ENCODE measurements at regions not wholly inside any gene's neighbourhood (a gene's known extent, or its start where the extent isn't known, plus 50 kb on each side); places are given as distances from the start of the nearest gene placed in this dataset.
"Not testable (repeated sequence)": the region's sequence is repeated elsewhere in the genome, so short reads cannot be mapped to it uniquely, and the experiment has no call there.

GRCh38 chr7:156590212-156590611, 50.4 kb upstream of the RNF32 start:
- no peak for DNase-seq (ENCODE audit: low read depth)

- DNase-seq (ENCODE audit: low read depth) = no peak
Observed at GRCh38 chr7:156589808-156590207, 50.8 kb upstream of the RNF32 start.

- DNase-seq (ENCODE audit: low read depth) = no peak
Observed at GRCh38 chr7:156585926-156586325, 54.6 kb upstream of the RNF32 start.

GRCh38 chr7:156585025-156585648, 55.4 kb upstream of the RNF32 start:
- DNase-seq (ENCODE audit: low read depth) = no peak

- DNase-seq (ENCODE audit: low read depth) = no peak
Observed at GRCh38 chr7:156582591-156583123, 57.9 kb upstream of the RNF32 start.

GRCh38 chr7:156580036-156580435, 60.5 kb upstream of the RNF32 start:
- no peak for DNase-seq (ENCODE audit: low read depth)

- DNase-seq (ENCODE audit: low read depth) = no peak
Observed at GRCh38 chr7:156579566-156579965, 61.0 kb upstream of the RNF32 start.

GRCh38 chr7:156578978-156579430, 61.6 kb upstream of the RNF32 start:
- DNase-seq (ENCODE audit: low read depth) = no peak

- no peak for DNase-seq (ENCODE audit: low read depth)
Observed at GRCh38 chr7:156578578-156578940, 62.0 kb upstream of the RNF32 start.

- no peak for DNase-seq (ENCODE audit: low read depth)
Observed at GRCh38 chr7:156577645-156578577, 62.7 kb upstream of the RNF32 start.

- DNase-seq (ENCODE audit: low read depth) = no peak
Observed at GRCh38 chr7:156576216-156577058, 64.1 kb upstream of the RNF32 start.

GRCh38 chr7:156568258-156568657, 72.3 kb upstream of the RNF32 start:
- DNase-seq (ENCODE audit: low read depth) = no peak

- no peak for DNase-seq (ENCODE audit: low read depth)
Observed at GRCh38 chr7:156566812-156567549, 73.6 kb upstream of the RNF32 start.

GRCh38 chr7:156565002-156565401, 75.6 kb upstream of the RNF32 start:
- not testable (repeated sequence) for DNase-seq (ENCODE audit: low read depth)

GRCh38 chr7:156560696-156561095, 79.9 kb upstream of the RNF32 start:
- no peak for DNase-seq (ENCODE audit: low read depth)

- no peak for DNase-seq (ENCODE audit: low read depth)
Observed at GRCh38 chr7:156560075-156560474, 80.5 kb upstream of the RNF32 start.

GRCh38 chr7:156559001-156559400, 81.6 kb upstream of the RNF32 start:
- no peak for DNase-seq (ENCODE audit: low read depth)

GRCh38 chr7:156558198-156558597, 82.4 kb upstream of the RNF32 start:
- DNase-seq (ENCODE audit: low read depth) = peak; percentile 7

GRCh38 chr7:156556083-156556482, 84.5 kb upstream of the RNF32 start:
- no peak for DNase-seq (ENCODE audit: low read depth)

GRCh38 chr7:156554488-156554887, 86.1 kb upstream of the RNF32 start:
- DNase-seq (ENCODE audit: low read depth) = no peak

- no peak for DNase-seq (ENCODE audit: low read depth)
Observed at GRCh38 chr7:156549636-156550035, 90.9 kb upstream of the RNF32 start.
